WERI-Rb-1 (cell line): ENCODE measurements at regions not wholly inside any gene's neighbourhood (a gene's known extent, or its start where the extent isn't known, plus 50 kb on each side); places are given as distances from the start of the nearest gene placed in this dataset.

ENCODE experiments used
- DNase-seq: peaks from one replicate; pipeline ENCODE4 v3.0.0-alpha.2; 2020
- H3K27ac ChIP-seq: fragments of 250-450 bp; sonication (Bioruptor Pico); 2 replicates; pipeline ENCODE4 v1.5.1; 2020; ENCODE audit warnings: mild to moderate bottlenecking, moderate library complexity
- H3K27me3 ChIP-seq: fragments of 250-450 bp; sonication (Bioruptor Pico); 2 replicates; pipeline ENCODE4 v1.5.1; 2021; ENCODE audit warnings: mild to moderate bottlenecking, low read depth, moderate library complexity; ENCODE audit not compliant: insufficient read depth, severe bottlenecking
- H3K36me3 ChIP-seq: fragments of 250-450 bp; sonication (Bioruptor Pico); 2 replicates; pipeline ENCODE4 v1.5.1; 2020; ENCODE audit warnings: mild to moderate bottlenecking, moderate library complexity
- H3K4me3 ChIP-seq: 2 replicates; pipeline ENCODE4 v1.5.1; 2011; ENCODE audit warnings: low read depth, mild to moderate bottlenecking, control low read depth, low read length
- H3K9me3 ChIP-seq: fragments of 250-450 bp; sonication (Bioruptor Pico); 2 replicates; pipeline ENCODE4 v1.5.1; 2021; ENCODE audit warnings: mild to moderate bottlenecking, moderate library complexity; ENCODE audit not compliant: severe bottlenecking
- TF ChIP-seq, protein P1 (sequence below): IDR thresholded peaks from 2 replicates; pipeline ENCODE4 v1.5.1; 2011; ENCODE audit warnings: low read depth, mild to moderate bottlenecking, control low read depth, inconsistent platforms, low read length

DNA sequence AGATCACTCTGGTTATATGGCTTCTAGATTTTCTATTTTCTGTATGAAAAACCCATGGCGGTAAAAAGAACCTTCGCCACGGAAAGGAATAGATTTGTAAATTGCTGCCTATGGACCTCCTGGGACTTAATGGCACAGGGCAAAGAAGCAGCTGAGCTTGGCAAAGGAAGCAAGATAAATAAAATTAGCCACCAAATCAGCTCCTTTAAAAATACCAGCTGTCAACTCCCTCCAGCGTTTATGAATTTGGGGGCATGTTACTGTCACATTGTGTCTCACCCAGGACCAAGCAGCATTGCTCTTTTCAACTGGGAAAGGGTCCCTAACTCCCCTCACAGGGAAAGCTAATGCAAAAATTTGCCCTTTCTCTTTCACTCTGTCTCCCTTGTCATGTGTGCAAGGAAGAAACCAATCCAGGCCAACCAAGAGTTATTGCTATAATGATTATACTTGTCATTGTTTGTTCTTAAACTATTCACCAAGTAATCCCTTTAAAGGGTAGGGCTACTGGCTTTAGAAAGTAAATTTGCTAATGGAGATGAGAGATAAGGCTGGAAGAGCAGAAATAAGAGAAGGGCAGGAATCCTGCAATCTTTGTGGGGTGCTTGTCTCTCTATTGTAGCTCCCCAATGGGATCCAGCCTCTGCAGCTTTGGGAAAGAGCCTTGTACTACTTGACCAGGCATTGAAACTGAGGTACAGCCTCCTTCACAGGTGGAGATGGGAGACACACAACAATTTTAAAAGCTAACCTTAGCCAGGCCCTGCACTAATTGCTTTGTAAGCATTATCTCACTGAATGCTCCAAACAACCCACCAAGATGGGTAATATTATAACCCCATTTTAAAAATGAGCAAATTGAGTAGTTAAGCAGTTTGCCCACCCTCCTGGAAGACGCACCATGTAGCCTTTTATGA is 119.1 kb upstream of the KLF7 start:
- no peak for DNase-seq
- TF ChIP-seq, protein P1, sequence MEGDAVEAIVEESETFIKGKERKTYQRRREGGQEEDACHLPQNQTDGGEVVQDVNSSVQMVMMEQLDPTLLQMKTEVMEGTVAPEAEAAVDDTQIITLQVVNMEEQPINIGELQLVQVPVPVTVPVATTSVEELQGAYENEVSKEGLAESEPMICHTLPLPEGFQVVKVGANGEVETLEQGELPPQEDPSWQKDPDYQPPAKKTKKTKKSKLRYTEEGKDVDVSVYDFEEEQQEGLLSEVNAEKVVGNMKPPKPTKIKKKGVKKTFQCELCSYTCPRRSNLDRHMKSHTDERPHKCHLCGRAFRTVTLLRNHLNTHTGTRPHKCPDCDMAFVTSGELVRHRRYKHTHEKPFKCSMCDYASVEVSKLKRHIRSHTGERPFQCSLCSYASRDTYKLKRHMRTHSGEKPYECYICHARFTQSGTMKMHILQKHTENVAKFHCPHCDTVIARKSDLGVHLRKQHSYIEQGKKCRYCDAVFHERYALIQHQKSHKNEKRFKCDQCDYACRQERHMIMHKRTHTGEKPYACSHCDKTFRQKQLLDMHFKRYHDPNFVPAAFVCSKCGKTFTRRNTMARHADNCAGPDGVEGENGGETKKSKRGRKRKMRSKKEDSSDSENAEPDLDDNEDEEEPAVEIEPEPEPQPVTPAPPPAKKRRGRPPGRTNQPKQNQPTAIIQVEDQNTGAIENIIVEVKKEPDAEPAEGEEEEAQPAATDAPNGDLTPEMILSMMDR, result no peak
- no peaks in the 10 kb centered on the region for H3K9me3 ChIP-seq

DNA sequence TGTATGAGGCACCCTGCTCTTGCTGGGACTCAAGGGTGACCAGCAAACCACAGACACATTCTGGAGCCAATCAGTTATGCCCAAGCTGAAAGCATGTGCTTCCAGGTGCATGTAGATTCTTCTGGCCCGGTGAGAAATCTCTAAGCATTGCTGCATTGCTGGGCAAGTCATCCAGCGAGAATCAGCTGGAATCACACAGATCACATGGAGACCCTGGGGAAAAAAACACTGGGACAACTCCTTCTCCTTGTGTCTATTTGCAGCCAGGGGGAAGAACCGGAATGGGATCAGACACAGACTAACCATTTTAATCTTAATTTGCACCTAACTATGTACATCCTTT is 119.7 kb upstream of the KLF7 start:
- no peak overlapping the region for H3K27ac ChIP-seq
- H3K9me3 ChIP-seq, result no peaks in the 10 kb centered on the region
- no peak for DNase-seq
- H3K4me3 ChIP-seq, result no peak overlapping the region
- H3K36me3 ChIP-seq, result no peaks in the 10 kb centered on the region
- TF ChIP-seq, protein P1, result no peak
- H3K27me3 ChIP-seq, result no peaks in the 10 kb centered on the region

More for the DNA sequence above, 119.1 kb upstream of the KLF7 start:
- Histone ChIP-seq H3K27me3 (no peaks in the 10 kb centered on the region), H3K4me3 (no peak overlapping the region), H3K27ac (no peak overlapping the region), H3K36me3 (no peaks in the 10 kb centered on the region)

DNA sequence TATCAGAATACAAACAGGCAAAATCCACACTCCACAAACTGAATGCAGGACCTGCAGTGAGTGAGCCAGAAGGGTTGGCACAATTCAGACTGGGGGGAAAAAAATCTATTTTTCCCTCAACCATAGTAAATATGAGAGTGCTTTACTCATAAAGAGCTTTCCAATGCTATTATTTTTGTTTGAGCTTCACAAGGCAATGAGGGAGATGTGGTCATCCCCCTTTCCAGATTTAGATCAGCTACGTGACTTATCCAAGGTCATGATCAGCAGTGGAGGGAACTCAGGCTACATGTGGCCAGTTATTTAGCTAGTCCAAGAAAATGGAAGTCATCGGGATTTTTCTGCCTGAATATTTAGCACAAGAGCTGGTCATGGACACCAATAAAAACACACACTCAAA is 120.4 kb upstream of the KLF7 start:
- DNase-seq, result no peak
- Histone ChIP-seq H3K27ac (no peak overlapping the region), H3K27me3 (no peaks in the 10 kb centered on the region), H3K9me3 (no peaks in the 10 kb centered on the region), H3K36me3 (no peaks in the 10 kb centered on the region), H3K4me3 (no peak overlapping the region)
- TF ChIP-seq, protein P1, result no peak

DNA sequence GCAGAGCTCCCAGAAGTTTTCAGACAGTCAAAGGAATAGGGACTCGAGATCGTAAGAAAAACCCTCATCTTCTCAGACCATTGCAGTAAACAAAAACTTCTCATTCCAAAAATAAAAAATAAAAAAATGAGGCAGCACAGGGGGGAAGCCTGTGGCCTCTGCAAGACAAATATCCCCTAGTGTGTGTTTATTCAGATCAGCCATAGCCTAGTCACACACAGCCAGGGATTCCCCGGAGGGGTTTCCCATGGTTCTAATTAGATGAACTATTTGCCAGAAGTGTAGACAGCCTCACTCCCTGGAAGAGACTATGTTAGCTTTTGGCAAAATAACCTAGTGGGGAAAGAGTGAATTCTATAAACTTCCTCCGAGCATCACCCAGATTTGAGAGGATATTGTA is 122.9 kb upstream of the KLF7 start:
- no peak overlapping the region for H3K27ac ChIP-seq
- H3K27me3 ChIP-seq, result no peaks in the 10 kb centered on the region
- no peaks in the 10 kb centered on the region for H3K36me3 ChIP-seq
- no peaks in the 10 kb centered on the region for H3K9me3 ChIP-seq
- TF ChIP-seq, protein P1, result no peak
- no peak for DNase-seq
- no peak overlapping the region for H3K4me3 ChIP-seq

DNA sequence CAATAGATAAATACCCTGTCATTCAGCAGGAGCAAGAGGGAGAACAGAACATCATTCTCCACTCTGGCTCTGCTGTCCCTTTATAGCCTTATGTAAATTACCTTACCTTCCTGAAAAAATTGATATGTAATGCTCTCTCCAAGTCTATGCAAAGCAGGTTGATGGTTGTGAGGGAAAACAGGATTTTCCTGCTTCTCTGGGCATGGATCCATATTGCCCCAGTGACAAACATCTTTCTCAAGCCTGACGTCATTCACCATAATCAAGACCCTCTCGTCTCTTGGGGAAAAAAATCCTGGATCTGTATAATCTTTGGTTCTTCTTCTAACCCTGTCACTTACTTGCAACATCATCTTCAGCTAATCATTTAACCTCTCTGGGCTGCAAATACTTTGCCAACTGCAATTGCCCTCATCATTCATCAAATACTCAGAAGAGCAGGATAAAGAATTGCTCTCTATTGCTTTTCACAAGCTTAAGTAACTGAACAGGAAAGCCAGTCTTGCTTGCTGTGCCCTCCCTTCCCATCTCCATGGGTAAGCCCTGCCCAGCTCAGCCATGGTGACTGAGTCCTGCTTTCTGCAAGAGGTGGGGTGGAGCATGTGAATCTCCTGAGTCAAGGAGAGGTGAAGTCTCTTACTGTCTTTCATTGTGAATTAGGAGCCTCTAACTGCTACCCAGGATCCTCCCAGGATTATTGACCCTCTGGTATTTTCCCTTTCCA is 123.7 kb upstream of the KLF7 start:
- Histone ChIP-seq H3K9me3 (no peaks in the 10 kb centered on the region), H3K27me3 (no peaks in the 10 kb centered on the region), H3K27ac (no peak overlapping the region), H3K36me3 (no peaks in the 10 kb centered on the region), H3K4me3 (no peak overlapping the region)
- DNase-seq, result no peak
- TF ChIP-seq, protein P1, result no peak
